ENCODE measurements at regions not wholly inside any gene's neighbourhood (a gene's known extent, or its start where the extent isn't known, plus 50 kb on each side); places are given as distances from the start of the nearest gene placed in this dataset.

DNA sequence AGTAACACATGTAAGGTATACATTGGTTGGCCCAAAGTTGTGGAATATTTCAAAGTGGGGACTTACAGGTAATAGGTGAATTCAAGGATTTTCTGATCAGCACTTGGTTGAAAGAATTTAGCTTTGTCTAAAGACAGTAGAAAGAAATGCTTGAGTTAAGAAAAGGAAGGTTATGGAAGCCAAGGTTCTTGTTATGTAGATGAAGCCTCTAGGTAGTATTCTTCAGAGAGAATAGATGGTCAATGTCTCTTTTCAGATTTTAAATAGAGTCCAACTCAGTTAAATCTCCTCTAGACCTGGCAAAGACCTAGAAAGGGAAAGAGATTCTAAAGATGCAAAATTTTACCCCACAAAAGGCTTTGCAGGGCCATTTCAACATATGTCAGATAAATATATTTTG is 157.4 kb downstream of the ANKRD30B start:
- DNase-seq (ENCODE audit: low spot score): no peak
- intact Hi-C loops (cut with DNase I): no loop called here

DNA sequence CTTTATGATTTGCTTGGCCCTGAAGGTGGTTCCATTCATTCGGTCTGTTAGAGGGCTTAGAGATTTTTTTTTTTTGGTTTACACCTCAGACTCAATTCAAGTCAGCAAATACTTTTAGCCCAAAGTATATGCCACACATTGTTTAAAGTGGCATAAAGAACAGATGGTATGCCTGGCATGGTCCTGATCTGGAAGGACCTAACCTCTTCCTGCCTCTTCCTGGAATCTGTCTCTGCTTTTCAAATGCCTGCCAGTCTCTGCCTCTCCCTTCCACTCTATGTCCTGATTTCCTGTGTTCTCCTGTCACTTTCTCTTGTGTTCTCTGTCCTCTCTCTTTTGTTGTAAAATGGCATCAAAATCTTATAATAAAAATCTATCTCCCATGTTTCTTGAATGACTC is 158.0 kb downstream of the ANKRD30B start:
- DNase-seq (ENCODE audit: low spot score): no peak
- intact Hi-C loops (cut with DNase I): no loop called here

DNA sequence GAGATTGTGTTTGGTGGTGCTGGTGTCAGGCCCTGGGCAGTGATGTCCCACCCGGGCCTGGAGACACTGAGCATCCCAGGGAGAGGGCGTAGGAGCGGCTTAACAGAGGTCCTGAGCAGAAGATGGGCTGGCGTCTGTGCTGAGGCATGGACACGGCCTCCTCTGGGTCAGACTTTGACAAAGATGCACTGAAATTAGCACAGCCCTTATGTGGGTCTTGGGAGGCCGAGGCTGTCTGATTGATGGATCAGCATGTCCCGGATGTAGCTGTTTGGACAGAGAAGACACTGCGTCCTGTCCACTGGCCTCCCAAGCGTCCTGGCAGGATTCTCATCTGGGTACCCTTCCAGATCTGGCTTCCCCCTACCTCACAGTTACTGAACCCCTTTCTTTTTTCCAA is 159.4 kb downstream of the ANKRD30B start:
- DNase-seq (ENCODE audit: low spot score): no peak
- intact Hi-C loops (cut with DNase I): no loop called here

DNA sequence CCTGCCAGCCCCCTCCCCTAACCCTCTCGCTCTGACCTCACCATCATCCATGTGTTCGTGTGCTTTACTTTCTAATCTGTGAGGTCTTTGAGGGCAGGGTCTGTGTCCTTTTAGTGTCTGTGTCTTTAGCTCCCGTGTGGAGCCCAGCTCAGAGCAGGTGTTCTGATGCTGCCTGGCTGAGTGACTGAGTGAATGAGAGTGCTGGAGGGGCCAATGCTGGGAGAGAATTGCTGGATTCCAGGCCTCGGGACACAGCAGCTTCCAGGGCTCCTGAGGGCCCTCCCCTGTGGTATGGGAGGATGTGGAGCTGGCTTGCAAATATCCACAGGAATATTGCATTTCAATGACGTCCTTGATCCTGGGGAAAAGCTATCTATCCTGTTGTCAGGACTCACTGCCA is 160.6 kb downstream of the ANKRD30B start:
- intact Hi-C loops (cut with DNase I): no loop called here
- DNase-seq (ENCODE audit: low spot score): no peak

DNA sequence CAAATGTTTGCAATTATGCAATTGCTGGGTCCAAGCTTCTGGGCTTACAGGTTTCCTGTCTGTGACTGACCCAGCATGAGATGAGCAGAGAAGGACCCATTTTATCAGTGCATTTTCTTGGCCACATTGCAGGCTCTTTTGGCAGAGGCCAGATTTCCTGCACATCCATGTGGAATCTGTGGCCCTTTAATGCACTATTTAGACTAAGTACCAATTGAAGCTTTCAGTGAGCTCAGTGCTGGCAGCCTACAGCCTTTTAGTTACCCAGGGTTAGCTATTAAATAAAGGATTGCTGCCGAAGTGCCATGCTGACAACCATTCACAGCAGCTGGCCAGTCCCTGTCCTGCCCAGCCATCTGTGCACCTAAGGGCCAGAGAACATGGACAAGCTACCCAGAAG is 165.0 kb downstream of the ANKRD30B start:
- no peak for DNase-seq (ENCODE audit: low spot score)
- intact Hi-C loops (cut with DNase I): no loop called here

DNA sequence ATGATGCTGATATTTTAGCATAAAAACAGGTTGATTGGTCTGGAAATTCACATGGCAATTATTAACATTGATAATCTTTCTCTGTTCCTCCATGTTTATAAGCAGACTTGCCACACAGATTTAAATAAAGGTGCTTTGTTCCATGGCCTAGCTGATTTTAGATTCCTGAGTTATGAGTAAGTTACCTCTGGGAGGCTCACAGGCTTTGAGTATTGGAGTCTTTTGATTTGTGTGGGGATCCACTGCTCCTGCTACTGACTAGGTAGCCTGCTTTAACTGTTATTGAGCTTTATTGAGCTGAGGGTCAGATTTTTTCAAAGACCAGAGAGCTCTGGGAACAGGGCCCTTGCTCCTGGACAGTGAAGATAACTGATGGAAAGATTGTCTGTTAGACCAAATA is 166.1 kb downstream of the ANKRD30B start:
- intact Hi-C loops (cut with DNase I): no loop called here
- DNase-seq (ENCODE audit: low spot score): no peak

DNA sequence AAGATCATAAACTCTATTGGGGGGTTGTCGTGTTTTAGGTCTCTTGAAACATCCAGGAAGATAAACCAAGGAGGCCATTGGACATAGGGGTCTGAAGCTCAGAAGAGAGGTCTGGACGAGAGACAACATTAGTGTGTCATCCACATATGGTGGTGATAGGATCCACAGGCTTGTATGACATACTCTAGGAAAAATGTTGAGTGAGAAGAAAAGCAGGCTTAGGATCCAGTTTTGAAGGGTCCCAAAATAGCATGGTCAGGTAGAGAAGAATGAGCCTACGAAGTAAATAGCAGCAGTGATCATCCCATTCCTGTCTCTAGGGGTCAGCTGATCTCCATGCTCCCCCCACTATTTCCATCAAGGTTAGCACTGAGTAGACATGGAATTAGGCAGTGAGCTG is 166.8 kb downstream of the ANKRD30B start:
- no peak for DNase-seq (ENCODE audit: low spot score)
- intact Hi-C loops (cut with DNase I): no loop called here

DNA sequence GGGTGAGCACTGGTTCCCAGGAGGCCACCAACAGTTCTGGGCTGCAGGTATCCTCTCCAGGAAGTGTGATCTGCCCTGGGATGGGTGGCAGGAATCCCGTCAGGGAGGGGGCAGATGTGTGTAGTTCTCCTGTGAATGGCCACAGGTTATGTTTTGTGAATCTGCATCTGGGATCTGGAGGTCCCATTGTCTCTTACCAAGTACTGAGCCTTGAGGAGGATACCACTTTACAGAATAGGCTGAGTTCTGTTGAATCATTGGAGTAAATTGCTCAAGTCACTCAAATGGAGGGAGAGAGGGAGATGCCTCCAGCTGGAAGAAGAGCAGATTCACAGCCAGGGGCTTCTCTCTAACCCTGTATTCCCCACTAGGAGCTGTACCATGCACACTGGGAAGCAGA is 168.2 kb downstream of the ANKRD30B start:
- DNase-seq (ENCODE audit: low spot score): no peak
- intact Hi-C loops (cut with DNase I): no loop called here

DNA sequence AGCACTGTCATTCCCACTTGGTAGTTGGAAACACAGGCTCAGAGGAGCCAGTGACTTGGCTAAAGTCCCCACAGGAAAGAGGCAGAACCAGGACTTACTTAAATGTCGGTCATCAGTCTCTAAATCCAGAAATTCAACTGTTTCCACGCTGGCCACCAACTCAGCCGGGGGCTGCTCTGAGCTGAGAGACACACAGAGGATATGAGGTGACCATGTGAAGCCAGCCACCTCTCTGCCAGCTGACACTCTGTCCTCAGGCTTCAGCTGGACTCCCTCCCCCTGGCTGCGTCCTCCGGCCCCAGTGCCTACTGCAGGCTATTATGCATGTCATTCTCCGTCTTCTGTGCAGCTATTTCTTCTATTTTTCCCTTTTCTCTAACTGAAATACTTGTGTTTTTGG is 168.9 kb downstream of the ANKRD30B start:
- intact Hi-C loops (cut with DNase I): no loop called here
- DNase-seq (ENCODE audit: low spot score): no peak

DNA sequence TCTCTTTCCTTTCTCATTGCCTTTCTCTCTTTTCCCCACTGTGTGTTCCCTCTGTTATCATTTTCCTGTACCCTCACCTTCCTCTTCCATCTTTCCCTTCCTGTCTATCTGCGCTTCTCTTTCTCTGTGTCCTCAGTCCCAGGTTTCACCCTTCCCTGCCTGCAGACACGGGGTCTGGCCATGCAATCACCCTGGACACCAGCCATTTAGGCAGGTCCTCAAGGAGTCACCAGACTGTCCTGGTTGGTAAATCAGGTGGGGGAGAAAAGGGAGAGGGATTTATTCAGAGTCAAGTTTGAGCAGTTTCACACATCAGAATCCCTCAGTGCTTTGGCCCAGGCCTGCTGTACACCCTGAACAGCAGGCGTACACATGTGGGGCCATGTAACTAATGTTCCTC is 169.3 kb downstream of the ANKRD30B start:
- intact Hi-C loops (cut with DNase I): no loop called here
- DNase-seq (ENCODE audit: low spot score): no peak

DNA sequence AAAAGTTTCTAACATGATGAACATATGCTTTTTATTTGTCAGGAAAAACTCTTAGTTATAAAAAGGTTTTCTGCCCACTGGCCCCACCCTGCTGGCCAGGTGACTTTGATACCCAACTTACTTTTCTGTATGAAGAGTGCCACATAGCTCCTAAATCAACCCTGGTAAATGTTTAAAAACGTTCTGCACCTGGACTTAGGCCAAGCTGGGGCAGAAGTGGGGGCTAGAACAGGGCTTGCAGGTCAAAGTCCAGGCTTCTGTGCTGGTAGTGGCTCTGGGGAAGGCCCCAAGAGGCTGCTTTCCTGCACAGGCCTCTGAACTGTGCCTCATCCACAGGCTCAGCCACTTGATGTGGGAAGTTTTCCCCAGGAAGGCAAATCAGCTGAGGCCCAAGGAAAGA is 171.7 kb downstream of the ANKRD30B start:
- DNase-seq (ENCODE audit: low spot score): no peak
- intact Hi-C loops (cut with DNase I): no loop called here

DNA sequence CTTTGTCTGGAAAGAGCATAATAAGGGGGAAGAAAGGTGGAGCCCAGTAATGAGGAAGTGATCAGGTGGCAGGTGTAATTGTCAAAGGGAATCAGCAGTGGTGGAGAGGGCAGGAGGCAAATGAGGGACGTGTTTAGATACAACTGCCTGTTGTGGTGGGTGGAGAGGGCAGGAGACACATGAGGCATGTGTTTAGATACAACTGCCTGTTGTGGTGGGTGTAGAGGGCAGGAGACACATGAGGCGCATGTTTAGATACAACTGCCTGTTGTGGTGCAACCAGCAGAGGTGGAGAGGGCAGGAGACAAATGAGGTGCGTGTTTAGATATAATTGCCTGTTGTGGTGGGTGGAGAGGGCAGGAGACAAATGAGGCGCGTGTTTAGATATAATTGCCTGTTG is 173.1 kb downstream of the ANKRD30B start:
- no peak for DNase-seq (ENCODE audit: low spot score)
- intact Hi-C loops (cut with DNase I): no loop called here

DNA sequence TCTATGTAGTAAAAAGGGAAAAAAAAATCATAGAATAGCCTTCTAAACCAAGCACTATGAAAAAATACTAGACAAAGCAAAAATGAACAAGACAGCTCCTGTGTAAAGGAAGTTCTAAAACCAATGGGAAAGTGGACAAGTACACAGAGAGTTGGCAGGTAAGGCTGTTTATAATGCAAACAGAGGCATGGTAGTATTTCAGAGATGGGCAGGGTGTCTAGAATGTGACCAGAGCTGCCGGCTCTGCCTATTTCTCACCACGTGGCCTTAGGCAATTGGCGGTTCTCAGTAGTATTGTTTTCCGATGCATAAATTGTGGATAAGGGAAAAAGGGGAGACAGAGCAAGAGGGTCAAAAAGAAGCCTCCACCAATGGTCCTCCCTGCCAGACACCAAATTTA is 173.6 kb downstream of the ANKRD30B start:
- intact Hi-C loops (cut with DNase I): no loop called here
- no peak for DNase-seq (ENCODE audit: low spot score)

DNA sequence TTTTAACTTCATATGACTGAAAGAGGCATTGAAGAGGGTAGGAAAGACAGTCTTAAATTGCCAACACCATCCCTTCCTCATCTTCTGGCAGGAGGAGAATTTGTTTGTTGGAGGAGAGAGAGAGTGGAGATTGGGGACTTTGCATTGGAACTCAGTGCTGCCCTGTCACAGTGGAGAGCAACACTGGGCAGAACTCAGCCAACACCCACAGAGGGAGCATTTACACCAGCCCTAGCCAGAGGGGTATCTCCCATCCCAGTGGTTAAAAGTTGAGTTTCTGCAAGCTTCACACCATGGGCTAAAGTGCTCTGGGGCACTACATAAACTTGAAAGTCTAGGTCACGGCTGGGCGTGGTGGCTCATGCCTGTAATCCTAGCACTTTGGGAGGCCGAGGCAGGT is 174.1 kb downstream of the ANKRD30B start:
- intact Hi-C loops (cut with DNase I): no loop called here
- DNase-seq (ENCODE audit: low spot score): no peak

DNA sequence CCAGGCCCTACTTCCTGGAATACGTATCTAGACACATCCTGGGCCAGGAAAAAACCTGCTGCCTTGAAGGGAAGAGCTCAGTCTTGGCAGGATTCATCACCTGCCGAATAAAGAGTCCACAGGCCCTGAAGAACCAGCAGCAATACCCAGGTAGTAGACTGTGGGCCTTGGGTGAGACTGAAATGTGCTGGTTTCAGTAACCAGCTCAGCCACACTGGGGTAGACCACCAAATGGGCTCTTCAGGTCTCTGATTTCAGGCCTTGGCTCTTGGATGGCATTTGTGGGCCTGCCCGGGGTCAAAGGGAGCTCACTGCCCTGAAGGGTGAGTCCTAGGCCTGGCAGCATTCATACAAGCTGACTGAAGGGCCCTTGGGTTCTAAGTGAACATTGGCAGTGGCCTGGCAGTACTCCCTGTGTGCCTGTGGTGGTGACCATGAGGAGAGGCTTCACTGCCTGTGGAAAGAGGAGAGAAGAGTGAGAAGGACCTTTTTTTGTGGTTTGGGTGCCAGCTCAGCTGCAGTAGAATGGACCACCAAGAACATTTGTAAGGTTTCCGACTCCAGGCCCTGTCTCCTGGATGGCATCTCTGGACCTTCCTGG is 175.1 kb downstream of the ANKRD30B start:
- no peak for DNase-seq (ENCODE audit: low spot score)
- intact Hi-C loops (cut with DNase I): no loop called here

DNA sequence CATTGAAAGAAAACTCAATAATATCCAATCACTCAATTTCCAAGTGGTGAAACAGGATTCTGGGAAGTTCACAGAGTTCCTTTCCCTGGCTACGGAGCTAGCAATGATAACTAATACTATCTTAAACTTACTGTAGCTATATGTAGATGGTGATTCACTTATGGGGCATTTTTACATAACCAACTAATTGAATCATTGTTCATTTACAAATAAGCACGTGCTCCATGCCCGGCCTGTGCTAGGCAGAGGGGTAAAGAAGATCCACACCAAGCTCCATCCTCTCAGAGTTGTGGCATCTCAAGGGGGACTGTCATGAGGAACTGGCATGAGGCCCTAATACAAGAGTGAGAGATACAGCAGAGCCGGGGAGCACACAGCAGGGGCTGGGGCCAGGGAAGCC is 176.3 kb downstream of the ANKRD30B start:
- no peak for DNase-seq (ENCODE audit: low spot score)
- intact Hi-C loops (cut with DNase I): no loop called here

DNA sequence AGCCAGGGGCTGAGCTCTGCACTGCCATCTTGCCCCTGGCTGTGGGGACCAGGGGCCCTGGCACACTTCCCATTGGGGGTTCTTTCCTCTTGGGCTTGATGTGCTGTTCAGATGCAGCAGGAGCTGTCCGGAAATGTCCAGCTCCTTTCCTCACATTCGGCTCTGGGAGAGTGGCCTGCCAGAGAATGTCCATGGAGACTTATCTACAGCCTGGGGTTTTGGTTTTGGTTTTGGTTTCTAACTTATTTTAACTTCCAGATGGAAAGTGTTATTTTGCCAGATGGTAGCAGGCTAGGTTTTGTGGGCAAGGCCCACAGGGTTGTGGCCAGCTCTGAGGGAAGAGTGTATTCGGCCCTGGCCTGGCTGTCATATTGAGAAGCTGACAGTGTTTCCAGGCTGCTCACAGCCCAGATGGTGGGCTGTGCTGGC is 177.3 kb downstream of the ANKRD30B start:
- no peak for DNase-seq (ENCODE audit: low spot score)
- intact Hi-C loops (cut with DNase I): no loop called here

DNA sequence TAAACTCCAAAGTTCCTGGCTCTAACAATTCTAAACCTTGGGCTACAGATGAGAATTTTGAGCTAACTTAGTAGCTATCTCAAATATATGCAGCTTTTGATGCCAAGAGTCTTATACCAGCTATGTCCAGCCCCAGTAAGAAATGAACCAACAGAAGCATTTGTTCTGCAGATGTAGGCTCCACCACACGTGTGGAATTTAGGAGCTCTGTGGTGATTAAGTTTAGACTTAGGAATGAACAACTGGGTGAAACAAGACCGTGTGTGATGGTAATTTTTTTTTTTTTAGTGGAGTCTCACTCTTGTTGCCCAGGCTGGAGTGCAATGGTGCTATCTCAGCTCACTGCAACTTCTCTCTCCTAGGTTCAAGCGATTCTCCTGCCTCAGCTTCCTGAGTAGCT is 179.7 kb downstream of the ANKRD30B start:
- intact Hi-C loops (cut with DNase I): no loop called here
- DNase-seq (ENCODE audit: low spot score): no peak

DNA sequence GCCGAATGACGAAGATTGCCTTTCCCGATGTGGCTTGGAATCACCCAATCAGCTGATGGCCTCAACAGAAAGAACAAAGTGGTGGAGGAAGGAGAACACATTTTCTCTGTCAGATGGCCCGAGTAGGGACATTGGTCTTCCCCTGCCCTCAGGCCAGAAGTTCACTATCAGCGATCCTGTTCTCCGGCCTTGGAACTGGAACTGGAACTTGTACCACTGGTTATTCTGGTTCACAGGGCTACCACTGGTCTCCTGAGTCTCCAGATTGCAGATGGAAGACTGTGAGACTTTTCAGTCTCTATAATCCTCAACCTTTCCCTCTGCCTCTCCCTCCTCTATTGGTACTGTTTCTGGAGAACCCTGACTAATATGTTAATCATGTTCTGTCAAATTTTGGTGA is 180.4 kb downstream of the ANKRD30B start:
- intact Hi-C loops (cut with DNase I): no loop called here
- no peak for DNase-seq (ENCODE audit: low spot score)

DNA sequence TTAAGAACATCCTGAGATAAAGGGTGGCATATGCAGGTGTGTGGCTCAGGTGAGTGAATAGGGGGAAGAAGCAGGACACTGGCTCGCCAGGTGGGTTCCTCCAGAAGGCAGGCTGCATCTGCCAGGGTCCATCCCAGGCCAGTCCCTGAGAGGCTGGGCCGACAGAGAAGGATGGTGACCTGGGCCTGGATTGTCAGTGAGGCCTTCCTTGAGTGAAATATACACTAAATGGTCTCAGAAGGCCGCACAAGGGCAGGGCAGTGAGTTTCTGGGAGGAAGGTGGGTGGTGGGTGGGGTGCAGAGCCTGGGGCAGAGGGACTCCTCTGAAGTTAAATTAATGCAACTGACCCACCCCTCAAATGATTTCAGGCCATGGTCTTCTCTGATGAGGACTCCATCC is 182.1 kb downstream of the ANKRD30B start:
- intact Hi-C loops (cut with DNase I): no loop called here
- DNase-seq (ENCODE audit: low spot score): no peak

DNA sequence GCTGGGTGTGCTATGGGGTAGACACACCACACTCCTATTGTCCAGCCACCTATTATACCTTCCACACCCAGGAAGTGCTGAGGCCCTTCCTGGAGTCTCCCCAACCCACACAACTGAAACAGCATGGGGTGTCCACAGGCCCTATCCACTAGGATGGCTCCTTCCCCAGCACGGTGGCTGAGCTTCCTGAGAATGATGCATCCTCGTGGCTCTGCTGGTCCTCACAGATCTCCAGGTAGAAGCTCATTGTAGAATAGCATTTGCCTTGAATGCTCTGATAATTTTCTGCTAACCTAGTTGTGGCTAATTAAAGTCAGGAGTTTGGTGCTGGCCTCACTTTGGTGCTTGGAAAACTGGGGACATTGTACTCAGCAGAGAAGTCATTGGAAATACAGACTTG is 182.6 kb downstream of the ANKRD30B start:
- no peak for DNase-seq (ENCODE audit: low spot score)
- intact Hi-C loops (cut with DNase I): no loop called here

DNA sequence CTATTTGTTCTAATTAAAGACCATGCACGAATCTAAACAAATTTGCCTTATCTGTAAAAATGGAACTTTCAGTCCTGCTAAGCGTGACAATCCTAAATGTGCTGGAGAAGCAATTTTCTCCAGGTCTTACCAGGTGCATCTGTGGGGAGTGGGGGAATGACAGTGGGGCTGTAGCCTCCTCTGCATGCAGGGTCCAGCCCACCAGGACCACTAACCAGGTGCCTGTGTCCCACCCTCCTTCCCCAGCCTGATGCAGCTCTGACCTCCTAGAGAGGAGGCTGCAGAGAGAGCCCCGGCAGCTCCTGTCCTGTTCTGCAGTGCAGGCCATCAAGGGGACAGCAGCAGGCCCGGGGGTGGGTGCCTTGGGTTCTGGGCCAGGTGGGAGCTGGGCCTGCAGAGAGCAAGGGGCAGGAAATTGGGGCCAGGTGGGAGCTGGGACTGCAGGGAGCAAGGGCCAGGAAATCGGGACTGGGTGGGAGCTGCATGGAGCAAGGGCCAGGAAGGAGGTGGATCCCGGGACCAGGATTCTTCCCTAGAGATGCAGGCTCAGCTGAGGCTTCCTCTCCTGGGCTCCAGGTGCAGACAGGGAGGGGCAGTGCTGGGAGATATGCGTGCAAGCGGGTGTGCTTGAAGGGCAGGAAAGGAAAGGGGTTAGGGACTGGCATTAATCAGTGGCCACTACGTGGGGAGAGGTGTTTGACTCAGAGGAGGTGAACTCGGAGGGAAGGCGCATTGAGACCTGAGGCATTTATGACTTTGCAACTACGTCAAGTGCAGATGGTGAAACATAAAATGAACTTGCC is 185.3 kb downstream of the ANKRD30B start:
- no peak for DNase-seq (ENCODE audit: low spot score)
- intact Hi-C loops (cut with DNase I): no loop called here
